ENCODE measurements at regions not wholly inside any gene's neighbourhood (a gene's known extent, or its start where the extent isn't known, plus 50 kb on each side); places are given as distances from the start of the nearest gene placed in this dataset.

- Histone ChIP-seq H3K4me2 (ENCODE audit: insufficient read depth, insufficient read length, low read length) (no peak overlapping the region), H3K79me2 (ENCODE audit: insufficient read depth, low read length) (no peaks in the 10 kb centered on the region), H3K4ac (ENCODE audit: low read depth, low read length) (no peak overlapping the region), H4K5ac (ENCODE audit: insufficient read length, low read depth, low read length) (no peak overlapping the region), H3T11ph (ENCODE audit: low read length) (no peak overlapping the region), H3K23ac (ENCODE audit: insufficient read length, low read depth, low read length) (no peak overlapping the region), H3K9ac (ENCODE audit: extremely low read depth, insufficient read length, low read length) (no peak overlapping the region), H4K91ac (ENCODE audit: insufficient read length, low read depth, low read length) (no peak overlapping the region), H4K8ac (replicated peaks; ENCODE audit: insufficient read length, low read depth, low read length) (no peak overlapping the region), H4K20me1 (ENCODE audit: control insufficient read depth, insufficient read depth, insufficient read length) (no peaks in the 10 kb centered on the region), H3K56ac (ENCODE audit: insufficient read length, low read depth, low read length) (no peak overlapping the region), H2BK120ac (ENCODE audit: low read depth, low read length, poor library complexity, severe bottlenecking) (no peak overlapping the region), H3K27ac (ENCODE audit: insufficient read length, low read depth, low read length) (no peak overlapping the region), H3K14ac (ENCODE audit: insufficient read depth, low read length) (no peak overlapping the region), H2AFZ (ENCODE audit: low read length) (no peak overlapping the region), H2BK12ac (ENCODE audit: insufficient read length, low read depth, low read length) (no peak overlapping the region), H2BK5ac (ENCODE audit: insufficient read length, low read length) (no peak overlapping the region), H3K4me1 (ENCODE audit: insufficient read depth, low read length) (no peaks in the 10 kb centered on the region), H3K9me3 (ENCODE audit: control insufficient read depth, low read depth, low read length) (no peaks in the 10 kb centered on the region), H3K18ac (ENCODE audit: insufficient read length, low read depth, low read length) (no peak overlapping the region), H3K79me1 (ENCODE audit: insufficient read depth, low read depth, low read length, poor library complexity, severe bottlenecking) (no peaks in the 10 kb centered on the region), H2BK20ac (ENCODE audit: low read depth, low read length, poor library complexity, severe bottlenecking) (no peak overlapping the region), H3K23me2 (ENCODE audit: insufficient read length, low read depth, low read length, poor library complexity, severe bottlenecking) (no peaks in the 10 kb centered on the region), H2BK15ac (ENCODE audit: low read depth, low read length) (no peak overlapping the region), H2AK5ac (ENCODE audit: insufficient read length, low read length) (no peak overlapping the region), H3K27me3 (ENCODE audit: insufficient read depth, low read length) (no peaks in the 10 kb centered on the region)
- no peaks in the 10 kb centered on the region for H3K4me1 Mint-ChIP-seq
- WGBS (ENCODE audit: extremely low coverage, insufficient read length, low lambda C conversion rate), result no CpG with 5 or more reads among the region's 1 CpG
- H3K36me3 Mint-ChIP-seq (ENCODE audit: insufficient read depth in 1 of 3, low read depth in 3 of 3), result no peaks in the 10 kb centered on the region
- H3K4me3 Mint-ChIP-seq, result no peak overlapping the region
- peaks cover 1% of the 10 kb centered on the region; the same call in 1 of the 2 replicates for H3K27me3 Mint-ChIP-seq (ENCODE audit: low read depth)
- no peak for TF ChIP-seq CTCF (conservative IDR thresholded peaks at IDR 0.05)
- peaks cover 0 to 3% of the 10 kb centered on the region in 2 experiments; a peak in 2 of 5 replicates for H3K9me3 Mint-ChIP-seq
- no peak overlapping the region for H3K27ac Mint-ChIP-seq
- DNase-seq, result no peak
These were observed 465.4 kb downstream of the ZNF804A start for GRCh38 chr2:185063761-185064160.

Measured in H9 (cell line).